A549 (cell line): ENCODE measurements at regions not wholly inside any gene's neighbourhood (a gene's known extent, or its start where the extent isn't known, plus 50 kb on each side); places are given as distances from the start of the nearest gene placed in this dataset.
A peak's percentile ranks its signal among the peaks of the same experiment; 100 is the strongest.

Source experiments
- ATAC-seq, 2 experiments: fragments of 200-7000 bp in 1 of 2; fragments of >200 bp in 1 of 2; cut with Nextera tagmentation in 1 of 2; cut with Tn5 transposase in 1 of 2; 3 replicates each; pipeline versions ENCODE4 v1.8.0 to v1.9.1; 2018 to 2020; ENCODE audit warnings: mild to moderate bottlenecking in 1 of 2, moderate library complexity in 1 of 2
- CTCF ChIA-PET: fragments of 300-600 bp; sonication (Branson Sonifier 250); formaldehyde crosslinking; extraction: SDS; loops from one replicate; lab custom pipeline; 2021; ENCODE audit warnings: antibody characterized with exemption, inconsistent platforms; lab: Yijun Ruan, JAX
- POLR2A ChIA-PET: fragments of 350-600 bp; formaldehyde crosslinking; extraction: SDS; loops from one replicate; lab custom pipeline; 2021; ENCODE audit warnings: antibody characterized with exemption, inconsistent platforms; lab: Yijun Ruan, JAX
- DNase-seq, 2 experiments: peaks; one replicate each; pipeline versions ENCODE4 v3.0.0 to v3.0.0-alpha.2; 2011 to 2016; ENCODE audit warnings: low read depth in 1 of 2, low spot score in 1 of 2
- FAIRE-seq: peaks from 2 replicates; lab custom pipeline; 2011; peaks lifted over from hg19 to GRCh38; lab: Jason Lieb, UNC
- H3K27ac ChIP-seq, 2 experiments: fragments of >200 bp; sonication (Bioruptor Twin); formaldehyde crosslinking; 3 replicates each; pipeline ENCODE4 v1.5.1; 2016 to 2017
- H3K4me1 ChIP-seq: fragments of >200 bp; sonication (Bioruptor Twin); formaldehyde crosslinking; 3 replicates; pipeline ENCODE4 v1.6.1; 2016
- H3K4me2 ChIP-seq: fragments of >200 bp; sonication (Bioruptor Twin); formaldehyde crosslinking; 3 replicates; pipeline ENCODE4 v1.6.1; 2016
- H3K4me3 ChIP-seq: fragments of >200 bp; sonication (Bioruptor Twin); formaldehyde crosslinking; 3 replicates; pipeline ENCODE4 v1.5.1; 2016
- H3K9me3 ChIP-seq: fragments of >200 bp; sonication (Bioruptor Twin); formaldehyde crosslinking; 3 replicates; pipeline ENCODE4 v1.6.1; 2016
- BCL3 ChIP-seq: fragments of >200 bp; sonication (Bioruptor Twin); formaldehyde crosslinking; IDR thresholded peaks from 3 replicates; pipeline ENCODE4 v1.6.1; 2016
- CBX8 ChIP-seq: fragments of 200-600 bp; sonication (generic); IDR thresholded peaks from 2 replicates; pipeline ENCODE4 v1.6.1; 2016
- CHD2 ChIP-seq: fragments of 150-350 bp; IDR thresholded peaks from 2 replicates; pipeline ENCODE4 v1.6.1; 2014; ENCODE audit warnings: low read length; ENCODE audit not compliant: partially characterized antibody
- CTCF ChIP-seq: fragments of >200 bp; sonication (Bioruptor Twin); formaldehyde crosslinking; IDR thresholded peaks from 3 replicates; pipeline ENCODE4 v1.5.1; 2016
- EHF ChIP-seq: fragments of 250-450 bp; sonication (Bioruptor Pico); IDR thresholded peaks from 2 replicates; pipeline ENCODE4 v1.5.0; 2020; ENCODE audit warnings: mild to moderate bottlenecking
- ELK1 ChIP-seq: fragments of 150-350 bp; IDR thresholded peaks from 2 replicates; pipeline ENCODE4 v1.6.1; 2014; ENCODE audit warnings: low read depth, mild to moderate bottlenecking, low read length
- FOXS1 ChIP-seq: fragments of 250-450 bp; sonication (Bioruptor Pico); IDR thresholded peaks from 2 replicates; pipeline ENCODE4 v1.5.0; 2020; ENCODE audit warnings: mild to moderate bottlenecking, moderate library complexity
- HMGXB4 ChIP-seq: fragments of 250-450 bp; sonication (Bioruptor Pico); IDR thresholded peaks from 2 replicates; pipeline ENCODE4 v1.5.0; 2021; ENCODE audit warnings: mild to moderate bottlenecking, moderate library complexity, borderline replicate concordance
- JUN ChIP-seq, 2 experiments: fragments of >200 bp; sonication (Bioruptor Twin); formaldehyde crosslinking; IDR thresholded peaks; 2 replicates in 1 of 2; 3 replicates in 1 of 2; pipeline ENCODE4 v1.6.1; 2016 to 2017
- KDM5A ChIP-seq: fragments of 200-600 bp; sonication (generic); IDR thresholded peaks from 2 replicates; pipeline ENCODE4 v1.6.1; 2016; ENCODE audit warnings: antibody characterized with exemption, mild to moderate bottlenecking
- MAFK ChIP-seq: fragments of 450-650 bp; IDR thresholded peaks from 2 replicates; pipeline ENCODE4 v1.6.1; 2014; ENCODE audit not compliant: partially characterized antibody
- MAX ChIP-seq: IDR thresholded peaks from 2 replicates; pipeline ENCODE4 v1.6.1; 2012
- NPAS2 ChIP-seq: fragments of 250-450 bp; sonication (Bioruptor Pico); IDR thresholded peaks from 2 replicates; pipeline ENCODE4 v1.8.0; 2022; ENCODE audit warnings: mild to moderate bottlenecking, moderate library complexity, borderline replicate concordance
- PHF8 ChIP-seq: fragments of 200-600 bp; sonication (generic); IDR thresholded peaks from 2 replicates; pipeline ENCODE4 v1.6.1; 2016; ENCODE audit warnings: low read depth, mild to moderate bottlenecking, antibody characterized with exemption, moderate library complexity, borderline replicate concordance
- RAD21 ChIP-seq, 2 experiments: fragments of >200 bp in 1 of 2; sonication (Bioruptor Twin) in 1 of 2; formaldehyde crosslinking in 1 of 2; IDR thresholded peaks in 1 of 2; conservative IDR thresholded peaks in 1 of 2; 2 replicates in 1 of 2; 3 replicates in 1 of 2; pipeline ENCODE4 v1.6.1; 2012 to 2018; ENCODE audit warnings: inconsistent platforms in 1 of 2
- RFX5 ChIP-seq: fragments of 450-650 bp; IDR thresholded peaks from 2 replicates; pipeline ENCODE4 v1.7.1; 2014; ENCODE audit warnings: antibody characterized with exemption, mild to moderate bottlenecking, moderate library complexity
- RNF2 ChIP-seq: fragments of 200-600 bp; sonication (generic); IDR thresholded peaks from 2 replicates; pipeline ENCODE4 v1.6.1; 2016; ENCODE audit warnings: low read depth, mild to moderate bottlenecking, antibody characterized with exemption, moderate library complexity, borderline replicate concordance
- SMC3 ChIP-seq: fragments of >200 bp; sonication (Bioruptor Twin); formaldehyde crosslinking; IDR thresholded peaks from 3 replicates; pipeline ENCODE4 v1.6.1; 2018; ENCODE audit warnings: inconsistent platforms
- USF2 ChIP-seq: fragments of 450-650 bp; IDR thresholded peaks from 2 replicates; pipeline ENCODE4 v1.6.1; 2014; ENCODE audit warnings: antibody characterized with exemption
- WGBS: methylation state at CpG from one replicate; pipeline ENCODE4 v1.1.6; 2017; ENCODE audit errors: missing lambda C conversion rate; 5-methylcytosine and 5-hydroxymethylcytosine counted together

- FAIRE-seq (peak; percentile 96), ATAC-seq (peak; percentile 54 to 85; a peak in 4 of 6 replicates)
- peak overlapping the region; percentile 68 for H3K4me2 ChIP-seq
- no peak for TF ChIP-seq BCL3
- TF ChIP-seq RNF2: no peak
- no peak for TF ChIP-seq JUN (IDR thresholded peaks at IDR 0.05)
- TF ChIP-seq PHF8: no peak
- peak; percentile 91 for TF ChIP-seq CTCF
- no peak for TF ChIP-seq FOXS1 (CRISPR knock-in tag)
- TF ChIP-seq USF2: no peak
- peak; percentile 82 to 84 for TF ChIP-seq RAD21 (conservative IDR thresholded peaks at IDR 0.05 in 1 of 2, IDR thresholded peaks at IDR 0.05 in 1 of 2)
- no peak for TF ChIP-seq EHF
- peak; percentile 68 for TF ChIP-seq SMC3
- TF ChIP-seq CHD2: no peak
- no peak for TF ChIP-seq HMGXB4 (CRISPR knock-in tag)
- no peak for TF ChIP-seq NPAS2
- no peak for TF ChIP-seq CBX8
- no peak for TF ChIP-seq MAX
- no peak for TF ChIP-seq MAFK
- TF ChIP-seq ELK1: no peak
- no peak for TF ChIP-seq KDM5A
- no peak for TF ChIP-seq RFX5
- TF ChIP-seq, all 56 proteins: peak for 3
- H3K27ac ChIP-seq: no peak overlapping the region
- H3K9me3 ChIP-seq: no peaks in the 10 kb centered on the region
- 3% methylated on average over 15 of the region's 15 CpGs for WGBS
- H3K4me1 ChIP-seq: peaks cover 5% of the 10 kb centered on the region; the same call in 2 of the 3 replicates
- peak; percentile 41 to 69 for DNase-seq
- ChIA-PET CTCF (interaction anchor here (0.6 to 15.0 kb wide), 44 partner anchors 9 to 1914 kb away, joined by 3 to 361 read pairs (median 4); no protein-coding TSS in a partner anchor), POLR2A (no interaction called here)
- H3K4me3 ChIP-seq: peak overlapping the region; percentile 23; the same call in 2 of the 3 replicates
These were observed 53.9 kb downstream of the OTOR start for GRCh38 chr20:16801919-16802651.
